DND-41 (cell line): ENCODE measurements at regions not wholly inside any gene's neighbourhood (a gene's known extent, or its start where the extent isn't known, plus 50 kb on each side); places are given as distances from the start of the nearest gene placed in this dataset.

ENCODE experiments used
- ATAC-seq: fragments of 200-7000 bp; cut with Tn5 transposase; 3 replicates; pipeline ENCODE4 v1.9.1; 2021; ENCODE audit warnings: low read depth; ENCODE audit not compliant: insufficient read depth
- DNase-seq: peaks from one replicate; pipeline ENCODE4 v3.0.0-alpha.2; 2020
- H2AFZ ChIP-seq: 2 replicates; pipeline ENCODE4 v1.6.0; 2012; ENCODE audit warnings: low read depth, low read length
- H3K27ac ChIP-seq: 2 replicates; pipeline ENCODE4 v1.5.1; 2012; ENCODE audit warnings: low read length, inconsistent platforms
- H3K27me3 ChIP-seq: fragments of 200-600 bp; sonication (generic); 2 replicates; pipeline ENCODE4 v1.6.0; 2012; ENCODE audit warnings: low read length, mild to moderate bottlenecking, inconsistent platforms; ENCODE audit not compliant: insufficient read depth, poor library complexity
- H3K36me3 ChIP-seq: 2 replicates; pipeline ENCODE4 v1.5.1; 2012; ENCODE audit warnings: low read length, inconsistent platforms; ENCODE audit not compliant: insufficient read depth
- H3K4me1 ChIP-seq: 2 replicates; pipeline ENCODE4 v1.5.1; 2012; ENCODE audit warnings: mild to moderate bottlenecking, low read length; ENCODE audit not compliant: insufficient read depth
- H3K4me2 ChIP-seq: 2 replicates; pipeline ENCODE4 v1.6.0; 2012; ENCODE audit warnings: mild to moderate bottlenecking, moderate library complexity, low read length, inconsistent platforms; ENCODE audit not compliant: insufficient read depth
- H3K4me3 ChIP-seq, 2 experiments: fragments of 200-600 bp in 1 of 2; shearing (Covaris generic) in 1 of 2; 2 replicates each; pipeline ENCODE4 v1.5.1; 2012 to 2016; ENCODE audit warnings: inconsistent platforms in 2 of 2, low read length in 2 of 2, mild to moderate bottlenecking in 2 of 2, low read depth in 1 of 2, moderate library complexity in 1 of 2
- H3K79me2 ChIP-seq: 2 replicates; pipeline ENCODE4 v1.6.0; 2012; ENCODE audit warnings: low read length, inconsistent platforms; ENCODE audit not compliant: insufficient read depth
- H3K9ac ChIP-seq: 2 replicates; pipeline ENCODE4 v1.6.0; 2012; ENCODE audit warnings: low read depth, mild to moderate bottlenecking, inconsistent platforms, low read length, moderate library complexity
- H3K9me3 ChIP-seq: 2 replicates; pipeline ENCODE4 v1.5.1; 2012; ENCODE audit warnings: low read length, moderate library complexity, mild to moderate bottlenecking, inconsistent platforms; ENCODE audit not compliant: insufficient read depth, severe bottlenecking
- H4K20me1 ChIP-seq: 2 replicates; pipeline ENCODE4 v1.6.0; 2012; ENCODE audit warnings: low read length; ENCODE audit not compliant: insufficient read depth
- CTCF ChIP-seq: IDR thresholded peaks from 2 replicates; pipeline ENCODE4 v1.5.1; 2012; ENCODE audit warnings: borderline replicate concordance, low read length, moderate library complexity, mild to moderate bottlenecking; ENCODE audit not compliant: poor library complexity, severe bottlenecking; ENCODE audit errors: extremely low read depth
- EZH2 ChIP-seq: IDR thresholded peaks from 3 replicates; pipeline ENCODE4 v1.6.1; 2012; ENCODE audit warnings: borderline replicate concordance, low read depth, mild to moderate bottlenecking, moderate library complexity, low read length, inconsistent platforms; ENCODE audit not compliant: severe bottlenecking

GRCh38 chr13:56924401-56924800, 216.3 kb upstream of the PRR20A start:
- Histone ChIP-seq H3K27ac (no peak overlapping the region), H3K4me1 (no peaks in the 10 kb centered on the region), H2AFZ (no peak overlapping the region), H3K4me3 (no peak overlapping the region), H3K79me2 (no peaks in the 10 kb centered on the region), H3K9me3 (no peaks in the 10 kb centered on the region), H3K36me3 (no peaks in the 10 kb centered on the region), H3K9ac (no peak overlapping the region), H3K27me3 (no peaks in the 10 kb centered on the region), H3K4me2 (no peak overlapping the region), H4K20me1 (no peaks in the 10 kb centered on the region)
- DNase-seq (no peak), ATAC-seq (no peak)
- TF ChIP-seq EZH2 (no peak), CTCF (no peak)

GRCh38 chr13:56932104-56932503, 208.6 kb upstream of the PRR20A start:
- DNase-seq (no peak), ATAC-seq (no peak)
- Histone ChIP-seq H4K20me1 (no peaks in the 10 kb centered on the region), H3K4me3 (no peak overlapping the region), H3K9me3 (no peaks in the 10 kb centered on the region), H3K9ac (no peak overlapping the region), H3K79me2 (no peaks in the 10 kb centered on the region), H2AFZ (no peak overlapping the region), H3K27ac (no peak overlapping the region), H3K4me1 (no peaks in the 10 kb centered on the region), H3K27me3 (no peaks in the 10 kb centered on the region), H3K4me2 (no peak overlapping the region), H3K36me3 (no peaks in the 10 kb centered on the region)
- TF ChIP-seq CTCF: no peak
- TF ChIP-seq EZH2: no peak

GRCh38 chr13:56953965-56954364, 186.8 kb upstream of the PRR20A start:
- H3K27ac ChIP-seq: no peak overlapping the region
- TF ChIP-seq EZH2 (no peak), CTCF (no peak)

GRCh38 chr13:56975647-56976046, 165.1 kb upstream of the PRR20A start:
- no peak for ATAC-seq
- Histone ChIP-seq H3K36me3 (no peaks in the 10 kb centered on the region), H4K20me1 (no peaks in the 10 kb centered on the region), H3K9ac (no peak overlapping the region), H3K4me2 (no peak overlapping the region), H3K4me1 (no peaks in the 10 kb centered on the region), H3K79me2 (no peaks in the 10 kb centered on the region), H3K9me3 (no peaks in the 10 kb centered on the region), H3K27ac (no peak overlapping the region), H3K4me3 (no peak overlapping the region), H2AFZ (no peak overlapping the region), H3K27me3 (no peaks in the 10 kb centered on the region)
- no peak for TF ChIP-seq EZH2
- no peak for TF ChIP-seq CTCF
- DNase-seq: no peak

More at GRCh38 chr13:56953965-56954364, 186.8 kb upstream of the PRR20A start:
- no peaks in the 10 kb centered on the region for H3K9me3 ChIP-seq
- no peaks in the 10 kb centered on the region for H3K27me3 ChIP-seq
- H4K20me1 ChIP-seq: no peaks in the 10 kb centered on the region
- no peaks in the 10 kb centered on the region for H3K4me1 ChIP-seq
- no peak overlapping the region for H3K9ac ChIP-seq
- ATAC-seq (no peak), DNase-seq (no peak)
- no peaks in the 10 kb centered on the region for H3K79me2 ChIP-seq
- H3K4me2 ChIP-seq: no peak overlapping the region
- no peak overlapping the region for H2AFZ ChIP-seq
- no peaks in the 10 kb centered on the region for H3K36me3 ChIP-seq
- H3K4me3 ChIP-seq: no peak overlapping the region
